ENCODE measurements at regions not wholly inside any gene's neighbourhood (a gene's known extent, or its start where the extent isn't known, plus 50 kb on each side); places are given as distances from the start of the nearest gene placed in this dataset.

DNA sequence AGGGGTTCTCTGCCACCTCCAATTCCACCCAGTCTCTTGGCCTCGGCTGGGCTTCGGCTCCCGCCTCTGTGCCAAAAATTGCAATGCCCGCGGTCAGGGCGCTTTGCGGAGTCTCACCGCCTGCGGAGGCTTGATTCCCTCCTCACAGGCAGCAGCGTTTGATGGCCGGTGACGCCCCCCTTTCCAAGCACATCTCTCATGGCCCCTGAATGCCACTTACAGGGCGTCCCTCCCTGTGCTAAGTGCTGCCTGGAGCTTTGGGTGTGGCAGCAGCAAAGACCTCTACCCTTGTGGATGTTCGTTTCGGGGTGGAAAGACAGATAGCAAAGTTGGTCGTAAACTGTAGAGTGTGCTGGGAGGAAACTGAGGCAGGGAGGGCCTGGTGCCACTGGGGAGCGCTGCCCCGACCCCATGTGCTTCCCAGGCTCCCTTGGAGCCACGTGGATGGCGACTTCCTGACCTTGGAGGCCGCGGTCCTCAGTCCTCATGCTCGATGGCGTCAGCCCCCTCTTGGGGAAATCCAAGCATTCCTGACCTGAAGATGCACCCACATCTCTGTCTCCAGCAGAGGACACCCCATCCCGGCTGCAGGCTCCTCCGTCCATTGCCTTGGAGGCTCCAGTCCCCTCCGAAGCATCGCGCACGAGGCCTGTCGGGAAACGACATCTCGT is 249.2 kb upstream of the IRX4 start:
- no peak for DNase-seq (ENCODE audit: low read depth in 2 of 2)

DNA sequence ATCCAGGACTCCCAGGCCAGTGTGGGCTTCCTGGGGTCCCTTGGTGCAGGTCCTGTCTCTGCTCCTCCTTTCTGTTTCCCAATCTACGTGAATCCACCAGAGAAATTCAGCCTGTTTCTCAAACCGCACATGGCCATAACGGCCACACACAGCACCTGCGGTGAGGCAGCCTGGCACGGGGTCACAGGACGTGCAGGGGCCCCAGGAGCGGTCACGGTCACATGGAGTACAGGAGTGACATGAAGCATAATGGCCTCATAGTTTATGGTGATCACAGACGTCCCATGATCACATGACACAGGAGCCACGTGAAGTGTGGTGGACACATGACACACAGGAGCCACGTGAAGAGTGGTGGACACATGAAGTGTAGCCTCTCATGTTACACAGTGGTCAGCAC is 248.5 kb upstream of the IRX4 start:
- DNase-seq (ENCODE audit: low read depth in 2 of 2) = no peak

DNA sequence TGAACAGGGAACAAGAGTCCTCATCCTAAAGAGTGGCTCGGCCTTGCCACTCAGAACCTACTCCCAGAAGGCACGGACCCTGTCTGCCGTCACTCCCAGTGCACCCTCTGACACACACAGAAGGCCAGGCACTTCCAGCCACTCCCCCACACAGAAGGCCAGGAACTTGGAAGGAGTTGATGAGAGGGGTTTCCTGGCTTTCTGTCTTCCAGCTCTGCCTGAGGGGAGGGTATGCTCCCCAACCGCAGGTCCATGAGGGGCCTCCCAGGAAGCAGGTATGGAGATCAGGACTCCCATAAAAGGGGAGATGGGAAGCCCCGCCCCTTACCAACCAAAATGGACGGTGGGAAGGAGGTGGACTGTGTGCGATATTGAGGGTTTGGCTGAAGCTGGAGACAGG is 247.6 kb upstream of the IRX4 start:
- no peak for DNase-seq (ENCODE audit: low read depth in 2 of 2)

DNA sequence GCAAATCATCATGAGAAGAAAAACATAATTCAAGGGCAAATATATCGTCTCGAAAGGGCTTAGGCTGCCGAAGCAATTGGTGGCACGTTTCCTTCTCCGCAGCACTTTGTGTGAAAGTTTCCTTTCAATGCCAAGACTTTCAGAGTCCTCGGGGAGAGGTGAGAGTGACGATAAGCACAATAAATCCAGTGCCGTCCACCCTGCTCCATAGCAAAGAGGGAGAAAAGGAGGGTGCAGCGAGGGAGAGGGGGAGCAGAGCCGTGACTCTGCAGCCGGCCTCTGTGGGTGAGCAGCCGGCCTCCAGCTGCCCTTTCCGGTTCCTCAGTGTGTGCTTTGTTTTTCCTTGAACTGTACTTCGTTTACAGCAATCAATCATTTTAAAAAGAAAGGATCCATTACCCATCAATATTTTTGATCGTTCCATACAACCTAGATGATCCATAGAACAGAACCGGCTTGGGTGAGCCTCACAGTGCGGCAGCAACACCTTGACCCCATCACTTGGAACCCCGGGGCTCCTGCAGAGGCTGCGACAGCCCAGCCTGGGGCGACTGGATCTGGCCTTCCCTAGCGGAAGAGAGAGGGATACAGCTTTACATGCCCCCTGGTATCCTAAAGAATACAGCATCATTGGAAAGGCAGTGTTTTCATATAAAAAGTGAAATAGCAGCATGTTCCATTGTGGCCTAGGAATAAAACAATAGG is 247.0 kb upstream of the IRX4 start:
- DNase-seq (ENCODE audit: low read depth in 2 of 2) = no peak

DNA sequence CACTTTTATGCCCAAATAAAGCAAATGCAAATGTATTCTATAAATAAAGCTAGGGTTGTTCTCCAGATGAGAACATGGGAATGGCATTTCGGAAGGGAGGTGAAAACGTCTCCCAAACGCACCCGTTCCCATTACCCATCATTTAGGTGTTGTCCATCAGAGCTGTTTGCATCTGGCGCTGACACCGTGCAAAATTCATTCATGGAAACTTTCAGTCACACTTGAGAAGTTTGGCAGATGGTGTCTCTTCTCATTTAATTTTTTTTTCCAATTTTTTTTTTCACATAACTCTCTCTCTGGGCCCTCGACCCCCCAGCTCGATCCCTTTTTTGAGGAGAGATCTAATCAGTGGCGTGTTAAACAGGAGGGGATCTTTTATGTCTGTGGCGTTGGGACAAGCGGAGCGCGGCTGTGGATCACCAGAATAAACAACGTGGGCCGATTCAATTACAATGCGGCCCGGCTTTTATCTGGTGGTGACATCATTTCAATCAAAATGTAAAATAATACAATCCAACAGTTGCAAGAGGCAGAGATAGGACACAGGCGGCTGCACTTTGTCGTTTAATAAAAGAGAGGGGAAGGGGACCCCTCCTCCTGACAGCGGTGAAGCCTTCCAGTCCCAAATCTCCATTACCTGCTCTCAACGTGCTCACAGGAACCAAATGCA is 246.1 kb upstream of the IRX4 start:
- no peak for DNase-seq (ENCODE audit: low read depth in 2 of 2)

DNA sequence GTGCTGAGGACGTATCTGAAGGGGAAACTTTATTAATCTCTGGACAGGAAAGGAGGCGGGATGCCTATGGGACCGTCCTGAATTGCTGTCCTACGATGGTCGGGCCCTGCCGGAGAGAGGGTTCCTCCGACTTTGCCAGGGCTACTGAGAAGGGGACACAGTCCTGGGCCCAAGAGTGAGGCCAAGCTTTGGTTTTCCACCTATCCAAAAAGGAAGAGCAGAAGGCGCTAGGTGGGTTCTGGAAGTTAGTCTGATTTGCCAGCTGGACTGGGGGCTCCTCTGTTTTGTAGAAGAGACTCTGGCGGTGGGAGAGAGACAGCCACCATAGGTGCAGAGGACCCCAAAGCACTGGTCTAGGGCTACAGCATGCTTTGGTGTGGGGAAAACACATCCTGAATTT is 243.8 kb upstream of the IRX4 start:
- DNase-seq (ENCODE audit: low read depth in 2 of 2) = no peak

DNA sequence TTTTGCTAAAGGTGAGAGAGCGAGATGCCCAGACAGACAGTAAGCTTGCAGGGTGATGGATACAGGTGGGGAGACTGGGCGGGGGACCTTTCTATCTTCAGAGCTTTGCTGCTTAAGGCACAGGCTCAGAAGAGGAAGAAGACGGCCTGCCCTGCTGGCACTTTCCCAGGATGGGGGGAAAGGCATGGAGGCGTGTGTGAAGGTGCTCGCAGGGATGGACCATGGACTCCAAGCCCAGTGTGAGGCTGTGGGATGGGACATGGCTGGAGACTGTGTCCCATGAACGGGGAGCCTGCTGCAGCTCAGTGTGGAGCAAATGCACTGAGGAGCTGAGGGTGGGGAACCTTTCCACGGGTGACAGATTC is 243.2 kb upstream of the IRX4 start:
- DNase-seq (ENCODE audit: low read depth in 2 of 2) = no peak

DNA sequence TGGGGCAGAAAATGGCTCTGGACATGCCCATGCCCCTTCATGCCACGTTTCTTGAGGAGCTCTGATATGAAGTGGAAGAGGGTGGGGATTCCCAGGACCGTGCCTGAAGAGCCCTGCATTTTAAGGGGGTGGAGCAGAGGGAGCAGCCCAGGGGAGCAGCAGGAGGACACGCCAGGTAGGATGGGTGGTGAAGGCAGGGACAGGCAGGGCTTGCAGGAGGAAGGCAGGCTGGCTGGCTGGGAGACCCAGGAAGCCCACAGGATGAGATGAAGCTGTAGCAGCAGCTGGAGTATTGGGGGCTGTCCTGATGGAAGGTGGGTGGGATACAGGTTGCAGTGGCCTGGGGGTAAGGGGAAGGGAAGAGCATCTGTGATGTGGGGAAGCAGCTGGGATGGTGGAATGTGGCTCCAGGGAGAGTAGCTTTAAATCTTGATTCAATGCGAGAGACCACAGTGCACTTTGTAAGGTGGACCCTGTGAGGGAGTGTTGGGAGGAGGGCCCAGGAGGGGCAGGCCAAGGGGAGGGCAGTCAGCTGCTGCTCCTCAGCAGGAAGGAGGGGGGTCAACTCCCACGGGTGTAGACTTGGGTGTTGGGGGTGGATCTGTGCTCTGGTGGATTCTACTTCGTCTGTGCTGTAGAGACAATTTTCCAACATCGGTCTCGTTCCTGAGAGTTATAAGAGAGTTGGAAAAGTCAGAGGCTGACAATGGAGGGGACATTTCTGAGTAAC is 242.6 kb upstream of the IRX4 start:
- no peak for DNase-seq (ENCODE audit: low read depth in 2 of 2)

DNA sequence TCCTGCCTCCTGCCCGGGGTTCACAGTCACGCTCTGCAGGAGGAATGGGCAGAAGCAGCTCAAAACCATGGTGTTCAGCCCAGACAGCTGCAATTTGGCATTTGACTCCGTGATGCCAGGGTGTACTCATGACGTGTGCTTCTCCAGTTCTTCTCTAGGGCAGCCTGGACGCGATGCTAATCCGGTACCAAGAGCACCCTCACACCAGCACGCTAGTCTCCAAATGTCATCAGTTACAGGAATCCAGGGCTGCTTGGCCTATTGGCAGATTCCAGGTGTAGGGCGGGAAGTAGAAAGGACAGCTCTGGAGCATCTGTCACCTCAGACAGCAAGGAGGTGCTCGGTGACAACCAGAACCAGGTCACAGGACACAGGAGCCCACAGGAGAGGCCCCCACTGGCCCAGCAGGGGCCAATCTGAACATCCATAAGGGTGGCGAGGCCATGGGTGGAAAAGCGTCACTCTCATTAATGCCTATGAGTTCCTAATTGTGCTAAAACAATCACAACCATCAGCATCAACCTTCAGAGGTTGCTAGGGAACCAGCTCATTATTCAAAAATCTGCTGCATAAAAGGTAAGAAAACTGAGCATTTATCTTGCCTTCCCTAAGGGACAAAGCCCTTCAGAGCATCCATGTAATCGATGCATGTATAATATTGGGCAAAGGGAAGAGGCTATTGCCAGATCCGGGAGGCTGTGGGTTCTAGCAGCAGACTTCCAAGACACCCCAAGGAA is 241.9 kb upstream of the IRX4 start:
- DNase-seq (ENCODE audit: low read depth in 2 of 2) = no peak

DNA sequence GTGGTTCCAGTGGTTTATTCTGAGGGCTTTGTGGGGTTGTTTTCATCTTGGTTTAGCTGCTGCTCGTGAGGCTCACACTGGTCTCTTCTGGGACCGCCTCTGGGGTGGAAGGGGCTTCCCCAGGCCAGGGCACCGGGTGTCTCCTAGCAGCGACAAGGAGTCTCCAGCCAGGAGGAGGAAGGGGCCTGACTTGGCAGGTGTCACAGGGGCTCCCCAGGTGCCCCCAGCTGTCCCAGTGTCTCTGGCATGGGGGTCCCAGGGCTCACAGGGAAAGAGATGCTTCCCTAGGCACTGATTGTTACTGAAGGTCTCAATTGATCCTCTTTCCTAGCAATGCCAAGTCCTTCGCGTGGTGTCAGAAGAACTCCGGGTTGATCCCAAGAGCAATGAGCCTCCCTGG is 241.1 kb upstream of the IRX4 start:
- DNase-seq (ENCODE audit: low read depth in 2 of 2) = no peak

DNA sequence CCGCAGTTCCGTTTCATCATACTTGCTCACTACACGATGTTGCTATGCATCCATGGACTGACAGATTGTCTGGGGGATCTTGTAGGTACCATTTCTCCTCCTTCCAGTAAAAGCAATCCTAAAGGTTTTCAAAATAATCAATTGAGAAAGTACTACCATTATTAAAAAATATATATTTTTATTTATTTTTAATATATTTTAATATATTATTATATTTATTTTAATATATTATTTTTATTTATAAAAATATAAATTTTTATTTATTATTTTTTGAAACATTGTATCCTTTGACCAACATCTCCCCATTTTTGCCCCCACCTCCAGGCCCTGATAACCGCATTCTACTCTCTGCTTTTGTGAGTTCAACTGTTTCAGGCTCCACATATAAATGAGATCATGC is 237.6 kb upstream of the IRX4 start:
- no peak for DNase-seq (ENCODE audit: low read depth in 2 of 2)

DNA sequence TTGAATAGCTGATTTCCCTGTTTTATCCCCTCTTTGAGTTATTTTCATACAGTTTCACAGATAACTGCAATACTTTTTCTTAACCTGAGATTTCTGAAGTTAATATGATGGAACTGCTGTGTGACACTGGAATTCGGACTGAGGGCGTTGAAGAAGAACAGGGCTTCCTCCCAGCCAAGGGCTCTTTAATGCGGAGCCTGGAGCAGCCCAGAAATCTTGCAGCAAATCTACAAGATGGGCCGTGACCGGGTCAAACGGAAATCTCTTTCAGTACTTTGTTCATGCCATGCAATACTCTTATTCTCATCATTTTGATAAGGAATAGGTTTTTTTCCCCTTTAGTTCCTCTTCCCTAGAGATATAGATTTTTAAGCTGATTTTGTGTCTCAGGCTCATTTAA is 236.8 kb upstream of the IRX4 start:
- no peak for DNase-seq (ENCODE audit: low read depth in 2 of 2)

DNA sequence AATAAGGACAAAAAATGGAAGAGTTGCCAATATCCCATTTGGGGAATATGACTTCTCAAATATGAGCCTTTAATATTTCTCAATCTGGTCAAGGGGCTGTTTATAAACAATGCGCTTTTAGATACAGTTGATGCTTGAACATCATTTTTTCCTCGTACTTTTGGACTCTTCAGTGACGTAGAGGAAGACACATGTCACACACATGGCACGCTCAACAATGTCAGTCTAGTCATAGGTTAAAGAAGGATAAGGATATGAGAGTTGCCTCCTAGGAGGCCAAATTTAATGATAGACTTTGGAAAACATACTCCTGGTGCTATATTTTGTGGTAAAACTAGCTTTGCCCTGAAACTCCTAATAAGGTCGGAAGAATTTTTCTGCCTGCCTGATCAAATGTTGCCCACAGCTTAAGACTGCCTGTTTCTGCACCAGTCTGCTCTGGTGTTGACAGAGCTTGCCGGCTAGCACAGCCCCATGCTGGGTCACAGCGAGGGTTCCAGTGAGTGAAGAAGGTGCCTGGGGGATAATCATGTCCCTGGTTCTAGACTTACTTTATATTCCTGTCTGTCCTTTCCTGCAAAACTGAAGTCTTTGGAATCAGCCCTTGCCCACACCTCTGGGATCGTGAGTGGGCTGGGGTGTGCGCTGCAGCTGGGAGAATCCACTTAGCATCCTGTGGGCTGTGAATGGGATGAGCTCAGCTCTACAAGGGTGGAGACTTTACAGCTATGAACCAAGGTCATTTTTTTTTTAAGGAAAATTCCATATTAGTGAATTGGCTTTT is 230.8 kb upstream of the IRX4 start:
- no peak for DNase-seq (ENCODE audit: low read depth in 2 of 2)

DNA sequence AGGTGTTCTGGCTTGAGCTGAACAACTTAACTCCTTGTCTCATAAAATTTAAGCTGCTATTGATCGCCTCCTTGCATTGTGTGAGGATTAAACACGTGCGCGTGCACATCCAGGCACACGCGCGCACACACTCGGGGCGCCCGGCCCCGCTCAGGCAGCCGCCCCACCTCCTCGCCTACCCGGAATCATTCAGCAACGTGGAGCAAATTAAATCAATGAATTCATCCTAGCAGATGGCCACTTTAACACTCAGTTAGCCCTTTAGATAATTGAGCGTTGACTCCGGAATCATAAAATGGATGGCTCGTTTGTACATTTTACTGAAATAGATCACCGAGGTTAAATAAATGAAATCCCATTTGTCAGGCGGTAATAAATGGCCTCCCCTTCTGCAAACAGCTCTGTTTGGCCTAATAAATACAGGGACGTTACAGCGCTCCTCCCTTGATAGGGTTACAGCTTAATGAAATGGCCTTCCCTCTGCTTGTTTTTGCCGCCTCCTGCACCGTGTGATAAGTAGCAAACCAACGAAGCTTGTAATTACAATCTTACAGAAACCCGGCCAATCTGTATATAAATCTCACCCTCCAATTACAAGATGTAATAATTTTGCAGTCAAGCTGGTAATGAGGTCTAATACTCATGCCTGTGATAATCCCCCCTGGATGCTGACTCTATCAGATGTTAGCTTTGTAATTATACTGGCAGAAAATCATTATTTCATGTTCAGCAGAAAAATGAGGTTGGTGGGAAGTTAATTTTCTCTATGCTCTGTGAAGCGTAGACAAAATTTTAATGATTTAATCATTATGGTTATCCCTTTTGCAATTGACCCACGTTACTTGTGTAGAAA is 229.7 kb upstream of the IRX4 start:
- no peak for DNase-seq (ENCODE audit: low read depth in 2 of 2)

DNA sequence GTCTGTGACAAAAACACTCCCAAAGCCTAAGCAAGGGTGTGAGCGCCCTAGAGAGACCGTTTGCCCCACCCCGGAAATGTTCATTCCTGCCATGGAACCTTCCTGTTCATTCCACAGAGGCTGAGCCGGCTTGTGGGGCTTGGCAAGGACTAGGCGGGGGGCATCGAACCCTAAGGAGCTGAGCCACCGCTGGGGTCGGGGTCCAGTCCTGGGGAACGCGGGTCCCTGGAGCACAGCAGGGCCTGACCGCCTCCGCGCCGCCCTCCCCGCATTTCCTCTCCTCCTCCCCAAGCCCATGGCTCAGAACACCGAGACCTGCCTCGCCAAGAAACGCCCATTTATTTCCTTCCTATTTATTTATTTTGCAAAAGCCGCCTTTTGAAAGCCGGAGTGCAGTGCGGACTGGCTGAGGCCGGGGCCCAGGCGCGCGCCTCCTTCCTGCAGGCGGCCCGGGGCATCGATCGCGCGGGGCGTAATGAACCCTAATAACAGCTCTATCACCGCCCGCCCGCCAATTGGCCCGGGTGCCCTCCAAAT is 228.9 kb upstream of the IRX4 start:
- no peak for DNase-seq (ENCODE audit: low read depth in 2 of 2)

DNA sequence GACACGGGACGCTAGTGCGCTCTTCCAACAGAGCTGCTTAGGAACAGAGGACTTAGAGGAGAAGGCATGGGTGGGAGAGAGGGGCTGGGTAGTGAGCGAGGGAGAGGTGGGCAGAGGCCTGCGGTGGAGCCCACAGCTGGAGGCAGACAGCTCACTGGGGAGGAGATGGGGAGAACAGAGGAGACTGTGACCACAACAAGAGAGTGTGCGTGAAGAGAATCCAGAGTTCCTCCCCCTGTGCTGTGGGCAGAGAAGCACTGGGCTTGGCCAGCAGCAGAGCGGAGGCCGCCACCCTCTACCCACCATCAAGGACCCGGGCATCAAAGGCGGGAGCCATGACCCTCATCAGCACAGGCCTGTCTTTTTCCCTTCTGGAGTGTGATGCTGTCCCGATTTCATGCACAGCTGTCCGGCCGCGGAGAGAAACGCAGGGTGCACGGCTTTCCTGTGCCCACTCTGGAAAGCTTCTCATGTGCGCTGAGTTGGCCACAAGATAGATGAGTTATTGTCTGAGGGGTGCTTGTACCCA is 228.3 kb upstream of the IRX4 start:
- no peak for DNase-seq (ENCODE audit: low read depth in 2 of 2)

DNA sequence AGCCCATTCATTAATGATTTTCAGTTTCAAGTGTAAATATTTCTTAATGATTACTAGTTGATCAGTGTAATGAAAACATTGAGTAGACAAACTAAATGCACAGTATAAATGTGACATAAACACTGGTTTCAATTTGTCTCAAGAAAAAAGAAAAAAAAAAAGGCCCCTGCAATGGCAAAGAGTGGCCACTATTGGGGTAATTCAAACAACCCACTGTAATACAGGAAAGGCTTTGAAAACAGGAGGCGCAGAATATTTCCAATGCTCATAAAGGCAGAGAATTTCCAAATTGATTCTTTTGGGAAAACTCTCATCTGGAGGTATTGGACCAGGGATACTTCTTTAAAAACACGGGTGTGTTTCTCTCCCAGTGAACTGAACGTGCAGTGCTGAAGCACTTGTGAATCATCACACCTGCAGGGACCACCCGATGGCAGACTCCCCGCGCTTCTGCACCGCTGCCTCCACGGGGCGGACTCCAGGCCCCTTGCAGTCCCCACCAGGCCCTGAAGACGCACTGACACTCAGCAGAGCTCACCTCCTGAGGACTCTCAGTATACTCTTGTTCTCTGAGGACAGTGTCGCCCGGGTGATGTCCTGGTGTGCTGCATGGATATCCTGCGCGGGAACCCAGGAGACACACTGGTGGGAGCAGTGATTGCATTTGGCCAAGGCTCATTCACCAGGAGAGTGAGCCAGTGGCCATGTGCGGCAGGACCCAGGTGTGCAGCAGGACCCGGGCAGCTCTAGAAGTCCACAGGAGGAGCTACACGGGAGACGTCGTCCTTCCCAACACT is 227.6 kb upstream of the IRX4 start:
- DNase-seq (ENCODE audit: low read depth in 2 of 2) = no peak

DNA sequence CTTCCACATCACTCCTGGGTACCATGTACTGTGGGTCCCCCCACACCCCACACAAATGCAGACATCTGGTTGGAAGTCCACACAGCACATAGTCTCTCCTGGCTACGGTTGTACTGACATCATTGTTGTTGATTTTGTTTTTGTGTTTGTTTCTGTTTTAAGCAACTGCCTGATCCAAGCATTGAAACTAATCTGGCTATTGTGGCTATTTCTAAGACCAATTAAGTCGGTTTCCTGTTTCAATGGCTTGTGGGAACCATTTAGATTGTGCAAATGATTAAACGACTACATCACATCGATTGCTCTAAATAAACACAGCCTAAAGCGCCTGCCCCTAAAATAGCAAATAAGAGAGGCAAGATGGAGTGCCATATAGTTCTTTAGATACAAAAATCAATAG is 226.8 kb upstream of the IRX4 start:
- DNase-seq (ENCODE audit: low read depth in 2 of 2) = no peak

DNA sequence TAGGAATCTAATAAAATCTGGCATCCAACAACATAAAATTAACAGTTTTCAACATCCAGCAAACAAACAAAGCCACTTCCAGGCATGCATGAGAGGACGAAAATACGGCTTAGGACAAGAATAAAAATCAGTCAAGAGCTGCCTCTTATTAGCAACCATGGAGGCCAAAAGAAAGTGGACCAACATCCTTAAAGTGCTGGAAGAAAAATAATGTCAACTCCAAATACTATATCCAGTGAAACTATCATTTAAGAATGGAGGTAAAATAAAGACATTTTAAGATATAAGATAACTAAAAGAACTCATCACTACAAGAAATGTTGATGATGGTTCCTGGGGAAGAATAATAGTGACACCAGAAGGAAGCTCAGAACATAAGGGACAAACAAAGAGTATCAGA is 224.0 kb upstream of the IRX4 start:
- no peak for DNase-seq (ENCODE audit: low read depth in 2 of 2)
